ENCODE measurements at regions not wholly inside any gene's neighbourhood (a gene's known extent, or its start where the extent isn't known, plus 50 kb on each side); places are given as distances from the start of the nearest gene placed in this dataset.

GRCh38 chr2:6325616-6326015 is 540.1 kb downstream of the CMPK2 start:
- TF ChIP-seq ZFX (IDR thresholded peaks at IDR 0.05) (no peak), CTCF (conservative IDR thresholded peaks at IDR 0.05) (no peak)
- no peak overlapping the region for H3K27ac ChIP-seq

- no peak overlapping the region for H3K27ac ChIP-seq
- TF ChIP-seq CTCF (conservative IDR thresholded peaks at IDR 0.05) = no peak
- no peak for TF ChIP-seq ZFX (IDR thresholded peaks at IDR 0.05)
Measured at GRCh38 chr2:6326958-6327357, 538.7 kb downstream of the CMPK2 start.

GRCh38 chr2:6336752-6337471 is 528.8 kb downstream of the CMPK2 start:
- no peak overlapping the region for H3K27ac ChIP-seq
- TF ChIP-seq ZFX (IDR thresholded peaks at IDR 0.05) (no peak), CTCF (conservative IDR thresholded peaks at IDR 0.05) (no peak)

- no peak overlapping the region for H3K27ac ChIP-seq
- TF ChIP-seq ZFX (IDR thresholded peaks at IDR 0.05) (no peak), CTCF (conservative IDR thresholded peaks at IDR 0.05) (no peak)
Measured at GRCh38 chr2:6337472-6337820, 528.3 kb downstream of the CMPK2 start.

GRCh38 chr2:6341588-6342129 is 524.0 kb downstream of the CMPK2 start:
- no peak overlapping the region for H3K27ac ChIP-seq
- no peak for TF ChIP-seq CTCF (conservative IDR thresholded peaks at IDR 0.05)
- TF ChIP-seq ZFX (IDR thresholded peaks at IDR 0.05) = no peak

GRCh38 chr2:6342273-6342920 is 523.3 kb downstream of the CMPK2 start:
- no peak overlapping the region for H3K27ac ChIP-seq

More at GRCh38 chr2:6342273-6342920, 523.3 kb downstream of the CMPK2 start:
- TF ChIP-seq ZFX (IDR thresholded peaks at IDR 0.05) (no peak), CTCF (conservative IDR thresholded peaks at IDR 0.05) (no peak)
